Keratinocyte (primary cell): ENCODE measurements at regions not wholly inside any gene's neighbourhood (a gene's known extent, or its start where the extent isn't known, plus 50 kb on each side); places are given as distances from the start of the nearest gene placed in this dataset.

ENCODE experiments used
- DNase-seq: peaks from one replicate; pipeline ENCODE4 v3.0.0-alpha.2; 2011; ENCODE audit warnings: low read depth, missing footprints, low spot score
- FAIRE-seq: peaks from 2 replicates; lab custom pipeline; 2011; peaks lifted over from hg19 to GRCh38; lab: Jason Lieb, UNC
- H2AFZ ChIP-seq: 2 replicates; pipeline ENCODE4 v1.6.0; 2012; ENCODE audit warnings: low read length, control low read depth, inconsistent platforms; ENCODE audit not compliant: control insufficient read depth
- H3K27ac ChIP-seq: 2 replicates; pipeline ENCODE4 v1.5.1; 2011; ENCODE audit warnings: low read length; ENCODE audit not compliant: control insufficient read depth, insufficient read depth
- H3K27me3 ChIP-seq: 3 replicates; pipeline ENCODE4 v1.6.0; 2011; ENCODE audit warnings: low read length; ENCODE audit not compliant: control insufficient read depth, insufficient read depth; ENCODE audit errors: extremely low read depth
- H3K36me3 ChIP-seq, 2 experiments: 2 replicates in 1 of 2; 3 replicates in 1 of 2; pipeline ENCODE4 v1.5.1; 2011; ENCODE audit warnings: low read length in 2 of 2, mild to moderate bottlenecking in 1 of 2; ENCODE audit not compliant: control insufficient read depth in 2 of 2, insufficient read depth in 2 of 2; ENCODE audit errors: extremely low read depth in 1 of 2
- H3K4me1 ChIP-seq: 3 replicates; pipeline ENCODE4 v1.5.1; 2011; ENCODE audit warnings: low read length; ENCODE audit not compliant: control insufficient read depth, insufficient read depth; ENCODE audit errors: extremely low read depth
- H3K4me2 ChIP-seq: 3 replicates; pipeline ENCODE4 v1.6.0; 2011; ENCODE audit warnings: low read depth, low read length; ENCODE audit not compliant: control insufficient read depth, insufficient read depth; ENCODE audit errors: extremely low read depth
- H3K4me3 ChIP-seq, 3 experiments: fragments of 200-600 bp in 1 of 3; sonication (generic) in 1 of 3; 2 replicates in 2 of 3; 3 replicates in 1 of 3; pipeline ENCODE4 v1.5.1; 2011 to 2016; ENCODE audit warnings: low read length in 3 of 3, mild to moderate bottlenecking in 3 of 3, control low read depth in 2 of 3, inconsistent platforms in 1 of 3, low read depth in 1 of 3, mixed read lengths in 1 of 3, mixed run types in 1 of 3, moderate library complexity in 1 of 3; ENCODE audit not compliant: control insufficient read depth in 2 of 3, insufficient read depth in 2 of 3; ENCODE audit errors: extremely low read depth in 1 of 3
- H3K79me2 ChIP-seq: 2 replicates; pipeline ENCODE4 v1.6.0; 2012; ENCODE audit warnings: low read length; ENCODE audit not compliant: control insufficient read depth, insufficient read depth
- H3K9ac ChIP-seq: 3 replicates; pipeline ENCODE4 v1.6.0; 2011; ENCODE audit warnings: low read length; ENCODE audit not compliant: control insufficient read depth, insufficient read depth; ENCODE audit errors: extremely low read depth
- H3K9me1 ChIP-seq: 3 replicates; pipeline ENCODE4 v1.6.0; 2011; ENCODE audit warnings: low read length; ENCODE audit not compliant: control insufficient read depth, insufficient read depth; ENCODE audit errors: extremely low read depth
- H3K9me3 ChIP-seq: 2 replicates; pipeline ENCODE4 v1.5.1; 2012; ENCODE audit warnings: low read depth, low read length; ENCODE audit not compliant: control insufficient read depth
- H4K20me1 ChIP-seq: 3 replicates; pipeline ENCODE4 v1.6.0; 2011; ENCODE audit warnings: low read length; ENCODE audit not compliant: control insufficient read depth, insufficient read depth; ENCODE audit errors: extremely low read depth
- EZH2 ChIP-seq: IDR thresholded peaks from one replicate; pipeline ENCODE4 v1.6.1; 2012; ENCODE audit warnings: inconsistent platforms, mild to moderate bottlenecking, low read length, moderate library complexity
- dilution Hi-C: fragments of 300-500 bp; cut with MboI; formaldehyde crosslinking; loops from one replicate; pipeline ENCODE4 v1.7.0; 2020; ENCODE audit warnings: low sequenced_read_pairs; ENCODE audit not compliant: extremely low pct_ligation_motif_present
- TF ChIP-seq, protein P1 (sequence below), 3 experiments: IDR thresholded peaks in 1 of 3; conservative IDR thresholded peaks in 1 of 3; optimal IDR thresholded peaks in 1 of 3; 2 replicates in 2 of 3; 3 replicates in 1 of 3; pipeline versions ENCODE3 to v1.5.1; 2011; ENCODE audit warnings: low read length in 3 of 3, mild to moderate bottlenecking in 3 of 3, moderate library complexity in 2 of 3, control low read depth in 1 of 3, inconsistent platforms in 1 of 3; ENCODE audit not compliant: insufficient read depth in 2 of 3; ENCODE audit errors: extremely low read depth in 1 of 3

DNA sequence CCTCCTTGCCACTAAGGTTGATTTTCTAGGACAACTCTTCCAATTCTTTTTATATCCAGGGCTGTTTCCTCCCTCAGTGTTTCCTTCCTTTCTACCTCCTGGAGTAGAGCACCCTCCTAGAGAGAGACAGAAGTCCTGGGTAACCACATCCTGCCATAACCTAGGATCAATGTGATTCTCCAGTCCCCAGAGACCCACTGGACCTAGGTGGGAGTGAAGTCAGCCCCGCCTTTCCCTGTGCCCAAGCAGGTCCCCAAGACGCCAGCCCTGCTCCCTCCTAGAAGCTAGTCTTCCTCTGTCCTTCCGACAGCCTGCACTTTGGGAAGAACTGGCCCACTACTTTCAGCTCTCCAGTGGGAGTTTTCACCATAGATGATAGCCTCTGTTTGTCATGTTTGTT lies 166.8 kb upstream of the PLEKHG7 start:
- no peak overlapping the region for H3K4me2 ChIP-seq
- no peaks in the 10 kb centered on the region for H3K27me3 ChIP-seq
- FAIRE-seq: no peak
- H3K9me1 ChIP-seq: no peaks in the 10 kb centered on the region
- H3K9ac ChIP-seq: no peak overlapping the region
- no peak for DNase-seq
- dilution Hi-C loops: no loop called here
- no peaks in the 10 kb centered on the region for H3K36me3 ChIP-seq
- H3K79me2 ChIP-seq: no peaks in the 10 kb centered on the region
- no peak overlapping the region for H3K27ac ChIP-seq
- no peak overlapping the region for H2AFZ ChIP-seq
- H3K9me3 ChIP-seq: no peaks in the 10 kb centered on the region
- no peak for TF ChIP-seq EZH2
- TF ChIP-seq, protein P1, sequence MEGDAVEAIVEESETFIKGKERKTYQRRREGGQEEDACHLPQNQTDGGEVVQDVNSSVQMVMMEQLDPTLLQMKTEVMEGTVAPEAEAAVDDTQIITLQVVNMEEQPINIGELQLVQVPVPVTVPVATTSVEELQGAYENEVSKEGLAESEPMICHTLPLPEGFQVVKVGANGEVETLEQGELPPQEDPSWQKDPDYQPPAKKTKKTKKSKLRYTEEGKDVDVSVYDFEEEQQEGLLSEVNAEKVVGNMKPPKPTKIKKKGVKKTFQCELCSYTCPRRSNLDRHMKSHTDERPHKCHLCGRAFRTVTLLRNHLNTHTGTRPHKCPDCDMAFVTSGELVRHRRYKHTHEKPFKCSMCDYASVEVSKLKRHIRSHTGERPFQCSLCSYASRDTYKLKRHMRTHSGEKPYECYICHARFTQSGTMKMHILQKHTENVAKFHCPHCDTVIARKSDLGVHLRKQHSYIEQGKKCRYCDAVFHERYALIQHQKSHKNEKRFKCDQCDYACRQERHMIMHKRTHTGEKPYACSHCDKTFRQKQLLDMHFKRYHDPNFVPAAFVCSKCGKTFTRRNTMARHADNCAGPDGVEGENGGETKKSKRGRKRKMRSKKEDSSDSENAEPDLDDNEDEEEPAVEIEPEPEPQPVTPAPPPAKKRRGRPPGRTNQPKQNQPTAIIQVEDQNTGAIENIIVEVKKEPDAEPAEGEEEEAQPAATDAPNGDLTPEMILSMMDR (optimal IDR thresholded peaks at IDR 0.05 in 1 of 3, IDR thresholded peaks at IDR 0.05 in 1 of 3, conservative IDR thresholded peaks at IDR 0.05 in 1 of 3; ENCODE audit: extremely low read depth in 1 of 3, insufficient read depth in 2 of 3, low read length in 3 of 3): no peak
- no peaks in the 10 kb centered on the region for H4K20me1 ChIP-seq
- H3K4me3 ChIP-seq: no peak overlapping the region
- peaks cover 13% of the 10 kb centered on the region for H3K4me1 ChIP-seq

DNA sequence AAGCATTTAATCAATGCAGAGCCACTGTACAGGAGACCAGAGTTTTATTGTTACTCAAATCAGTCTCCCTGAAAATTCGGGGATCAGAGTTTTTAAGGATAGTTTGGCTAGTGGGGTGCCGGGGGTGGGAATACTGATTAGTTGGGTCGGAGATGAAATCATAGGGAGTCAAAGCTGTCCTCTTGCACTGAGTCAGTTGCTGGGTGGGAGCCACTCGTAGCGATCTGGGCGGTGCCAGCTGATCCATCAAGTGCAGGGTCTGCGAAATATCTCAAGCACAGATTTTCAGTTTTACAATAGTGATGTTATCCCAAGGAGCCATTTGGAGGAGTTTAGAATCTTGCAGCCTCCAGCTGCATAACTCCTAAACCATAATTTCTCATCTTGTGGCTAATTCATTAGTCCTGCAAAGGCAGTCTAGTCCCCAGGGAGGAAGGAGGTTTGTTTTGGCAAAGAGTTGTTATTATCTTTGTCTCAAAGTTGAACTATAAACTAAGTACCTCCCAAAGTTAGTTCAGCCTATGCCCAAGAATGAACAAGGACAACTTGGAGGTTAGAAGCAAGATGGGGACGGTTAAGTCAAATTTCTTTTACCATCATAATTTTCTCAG lies 169.4 kb upstream of the PLEKHG7 start:
- no peaks in the 10 kb centered on the region for H3K9me3 ChIP-seq
- H3K27me3 ChIP-seq: no peaks in the 10 kb centered on the region
- H3K9me1 ChIP-seq: no peaks in the 10 kb centered on the region
- dilution Hi-C loops: no loop called here
- H3K27ac ChIP-seq: no peak overlapping the region
- H3K36me3 ChIP-seq: no peaks in the 10 kb centered on the region
- no peak overlapping the region for H2AFZ ChIP-seq
- DNase-seq (no peak), FAIRE-seq (no peak)
- TF ChIP-seq EZH2: no peak
- TF ChIP-seq, protein P1 (optimal IDR thresholded peaks at IDR 0.05 in 1 of 3, IDR thresholded peaks at IDR 0.05 in 1 of 3, conservative IDR thresholded peaks at IDR 0.05 in 1 of 3; ENCODE audit: extremely low read depth in 1 of 3, insufficient read depth in 2 of 3, low read length in 3 of 3): no peak
- H3K4me1 ChIP-seq: no peaks in the 10 kb centered on the region
- no peak overlapping the region for H3K4me2 ChIP-seq
- H3K79me2 ChIP-seq: no peaks in the 10 kb centered on the region
- no peaks in the 10 kb centered on the region for H4K20me1 ChIP-seq
- no peak overlapping the region for H3K4me3 ChIP-seq
- H3K9ac ChIP-seq: no peak overlapping the region
